BLaER1 (cell line): ENCODE measurements at regions not wholly inside any gene's neighbourhood (a gene's known extent, or its start where the extent isn't known, plus 50 kb on each side); places are given as distances from the start of the nearest gene placed in this dataset.
A peak's percentile ranks its signal among the peaks of the same experiment; 100 is the strongest.

Source experiments
- H3K27ac ChIP-seq: shearing (Covaris generic); formaldehyde crosslinking; 2 replicates; pipeline ENCODE4 v1.8.1; 2022
- H3K27me3 ChIP-seq: shearing (Covaris generic); formaldehyde crosslinking; 2 replicates; pipeline ENCODE4 v1.8.1; 2022
- H3K36me3 ChIP-seq: shearing (Covaris generic); formaldehyde crosslinking; 2 replicates; pipeline ENCODE4 v1.8.1; 2022
- H3K4me1 ChIP-seq: shearing (Covaris generic); formaldehyde crosslinking; 2 replicates; pipeline ENCODE4 v1.8.1; 2022
- H3K4me2 ChIP-seq: shearing (Covaris generic); formaldehyde crosslinking; 2 replicates; pipeline ENCODE4 v1.8.1; 2022
- H3K4me3 ChIP-seq: shearing (Covaris generic); formaldehyde crosslinking; 2 replicates; pipeline ENCODE4 v1.8.1; 2022
- H3K9ac ChIP-seq: shearing (Covaris generic); formaldehyde crosslinking; 2 replicates; pipeline ENCODE4 v1.8.1; 2022
- H3K9me3 ChIP-seq: shearing (Covaris generic); formaldehyde crosslinking; 2 replicates; pipeline ENCODE4 v1.8.1; 2022
- H4K20me1 ChIP-seq: shearing (Covaris generic); formaldehyde crosslinking; 2 replicates; pipeline ENCODE4 v1.8.1; 2022
- Cebpa-rat ChIP-seq: shearing (Covaris generic); IDR thresholded peaks from 2 replicates; pipeline ENCODE4 v1.8.1; 2022

- H3K36me3 ChIP-seq = no peaks in the 10 kb centered on the region
- no peaks in the 10 kb centered on the region for H3K27me3 ChIP-seq
- H4K20me1 ChIP-seq = no peaks in the 10 kb centered on the region
- TF ChIP-seq Cebpa-rat = no peak
- H3K4me2 ChIP-seq = peak overlapping the region; percentile 67
- no peak overlapping the region for H3K9ac ChIP-seq
- H3K9me3 ChIP-seq = no peaks in the 10 kb centered on the region
- peaks cover 86% of the 10 kb centered on the region for H3K4me1 ChIP-seq
- peak overlapping the region; percentile 79 for H3K27ac ChIP-seq
- H3K4me3 ChIP-seq = no peak overlapping the region
These were observed 52.8 kb upstream of the RTN4 start for GRCh38 chr2:55103046-55103445.

GRCh38 chr2:55102056-55102812 is 52.0 kb upstream of the RTN4 start:
- Histone ChIP-seq H3K27ac (peak overlapping the region; percentile 79), H3K36me3 (no peaks in the 10 kb centered on the region), H3K4me3 (no peak overlapping the region), H3K4me2 (peak overlapping the region; percentile 67), H3K4me1 (peaks cover 86% of the 10 kb centered on the region), H3K9ac (peak overlapping the region; percentile 18; the same call in 1 of the 2 replicates), H3K9me3 (no peaks in the 10 kb centered on the region), H3K27me3 (no peaks in the 10 kb centered on the region), H4K20me1 (no peaks in the 10 kb centered on the region)
- no peak for TF ChIP-seq Cebpa-rat

GRCh38 chr2:55101466-55101865 is 51.2 kb upstream of the RTN4 start:
- H3K4me1 ChIP-seq = peaks cover 81% of the 10 kb centered on the region
- H3K36me3 ChIP-seq = no peaks in the 10 kb centered on the region
- H3K9ac ChIP-seq = no peak overlapping the region
- H3K4me2 ChIP-seq = no peak overlapping the region; the same call in 1 of the 2 replicates
- no peaks in the 10 kb centered on the region for H4K20me1 ChIP-seq
- H3K4me3 ChIP-seq = no peak overlapping the region
- TF ChIP-seq Cebpa-rat = no peak
- no peak overlapping the region; the same call in 1 of the 2 replicates for H3K27ac ChIP-seq
- H3K27me3 ChIP-seq = no peaks in the 10 kb centered on the region
- no peaks in the 10 kb centered on the region for H3K9me3 ChIP-seq

- no peaks in the 10 kb centered on the region for H4K20me1 ChIP-seq
- H3K36me3 ChIP-seq = no peaks in the 10 kb centered on the region
- 0 out of 2 replicates have a peak overlapping the region, but pooled peaks have one; percentile 15 for H3K9ac ChIP-seq
- H3K27ac ChIP-seq = peak overlapping the region; percentile 65
- peak; percentile 54; the same call in 1 of the 2 replicates for TF ChIP-seq Cebpa-rat
- H3K4me2 ChIP-seq = peak overlapping the region; percentile 45
- H3K9me3 ChIP-seq = no peaks in the 10 kb centered on the region
- no peaks in the 10 kb centered on the region for H3K27me3 ChIP-seq
- peaks cover 67% of the 10 kb centered on the region for H3K4me1 ChIP-seq
- no peak overlapping the region for H3K4me3 ChIP-seq
These were observed 49.9 kb upstream of the RTN4 start for GRCh38 chr2:55099878-55100820.
